Bronchial epithelial cell (primary cell): ENCODE measurements at regions not wholly inside any gene's neighbourhood (a gene's known extent, or its start where the extent isn't known, plus 50 kb on each side); places are given as distances from the start of the nearest gene placed in this dataset.
A peak's percentile ranks its signal among the peaks of the same experiment; 100 is the strongest.

Source experiments
- DNase-seq: peaks from one replicate; pipeline ENCODE4 v3.0.0-alpha.2; 2010; ENCODE audit warnings: low read depth
- FAIRE-seq: peaks from 2 replicates; lab custom pipeline; 2011; peaks lifted over from hg19 to GRCh38; lab: Jason Lieb, UNC
- H3K27me3 ChIP-seq: 2 replicates; pipeline ENCODE4 v1.5.1; 2011; ENCODE audit warnings: low read length; ENCODE audit not compliant: control insufficient read depth, insufficient read depth
- H3K36me3 ChIP-seq: 2 replicates; pipeline ENCODE4 v1.5.1; 2011; ENCODE audit warnings: low read length; ENCODE audit not compliant: control insufficient read depth, insufficient read depth
- H3K4me3 ChIP-seq: 2 replicates; pipeline ENCODE4 v1.5.1; 2011; ENCODE audit warnings: mild to moderate bottlenecking, low read depth, low read length, control low read depth
- CTCF ChIP-seq: IDR thresholded peaks from 2 replicates; pipeline ENCODE4 v1.5.1; 2011; ENCODE audit warnings: mild to moderate bottlenecking, moderate library complexity, low read length, control low read depth, inconsistent platforms; ENCODE audit not compliant: insufficient read depth, severe bottlenecking

GRCh38 chr21:25025596-25025995, 581.7 kb downstream of the MRPL39 start:
- H3K4me3 ChIP-seq = no peak overlapping the region
- H3K36me3 ChIP-seq = no peaks in the 10 kb centered on the region
- FAIRE-seq (no peak), DNase-seq (no peak)
- TF ChIP-seq CTCF = no peak
- no peaks in the 10 kb centered on the region for H3K27me3 ChIP-seq

- TF ChIP-seq CTCF = no peak
- Histone ChIP-seq H3K27me3 (no peaks in the 10 kb centered on the region), H3K36me3 (no peaks in the 10 kb centered on the region), H3K4me3 (no peak overlapping the region)
- FAIRE-seq (no peak), DNase-seq (no peak)
These were observed 582.6 kb downstream of the MRPL39 start for GRCh38 chr21:25024639-25025038.

- FAIRE-seq (no peak), DNase-seq (peak; percentile 9)
- no peak for TF ChIP-seq CTCF
- Histone ChIP-seq H3K36me3 (no peaks in the 10 kb centered on the region), H3K4me3 (no peak overlapping the region), H3K27me3 (no peaks in the 10 kb centered on the region)
These were observed 601.9 kb downstream of the MRPL39 start for GRCh38 chr21:25005388-25005787.

- no peak overlapping the region for H3K4me3 ChIP-seq
- FAIRE-seq (no peak), DNase-seq (no peak)
- H3K36me3 ChIP-seq = no peaks in the 10 kb centered on the region
- TF ChIP-seq CTCF = no peak
- H3K27me3 ChIP-seq = no peaks in the 10 kb centered on the region
These were observed 604.6 kb downstream of the MRPL39 start for GRCh38 chr21:25002676-25003075.

- no peaks in the 10 kb centered on the region for H3K27me3 ChIP-seq
- TF ChIP-seq CTCF = no peak
- no peak for DNase-seq
- FAIRE-seq = peak; percentile 13
- H3K36me3 ChIP-seq = no peaks in the 10 kb centered on the region
- no peak overlapping the region for H3K4me3 ChIP-seq
These were observed 612.1 kb downstream of the MRPL39 start for GRCh38 chr21:24995216-24995615.

GRCh38 chr21:24994717-24995116, 612.6 kb downstream of the MRPL39 start:
- H3K4me3 ChIP-seq = no peak overlapping the region
- TF ChIP-seq CTCF = no peak
- H3K36me3 ChIP-seq = no peaks in the 10 kb centered on the region
- DNase-seq (no peak), FAIRE-seq (no peak)
- H3K27me3 ChIP-seq = no peaks in the 10 kb centered on the region
